COLO829 (cell line): ENCODE measurements at regions not wholly inside any gene's neighbourhood (a gene's known extent, or its start where the extent isn't known, plus 50 kb on each side); places are given as distances from the start of the nearest gene placed in this dataset.

Experiments used
- DNase-seq: peaks from one replicate; pipeline ENCODE4 v3.0.0; 2012; ENCODE audit warnings: low spot score

DNA sequence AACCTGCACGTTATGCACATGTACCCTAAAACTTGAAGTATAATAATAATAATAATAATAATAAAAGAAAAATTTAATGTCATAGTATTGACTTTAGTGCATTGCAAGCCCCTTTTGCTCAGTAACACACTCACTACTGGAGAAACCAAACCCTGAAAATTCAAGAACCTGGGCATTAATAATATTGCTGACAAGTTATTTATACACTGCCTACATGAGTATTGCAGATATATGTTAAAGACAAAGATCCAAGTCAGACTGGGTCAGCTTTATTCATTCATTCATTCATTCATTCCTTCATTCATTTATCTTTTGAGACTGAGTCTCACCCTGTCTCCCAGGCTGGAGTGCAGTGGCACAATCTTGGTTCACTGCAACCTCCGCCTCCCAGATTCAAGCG, 1711.2 kb downstream of the TP53TG3F start:
- DNase-seq, result no peak

DNA sequence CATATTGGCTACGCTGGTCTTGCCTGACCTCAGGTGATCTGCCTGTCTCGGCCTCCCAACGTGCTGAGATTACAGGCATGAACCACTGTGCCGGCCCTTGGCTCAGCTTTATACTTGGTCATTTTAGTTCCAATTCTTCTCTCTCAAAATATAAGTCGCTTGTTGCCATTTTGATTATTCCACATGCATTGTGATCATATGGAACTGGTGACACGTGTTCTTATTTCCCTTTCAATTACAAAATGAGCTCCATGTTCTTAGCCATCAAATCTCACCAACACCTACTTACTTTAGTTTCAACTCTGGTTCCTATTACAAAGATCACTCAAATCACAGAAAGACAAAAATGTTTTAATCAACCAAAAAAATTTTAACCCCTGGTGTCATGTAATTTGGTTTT, 1711.7 kb downstream of the TP53TG3F start:
- no peak for DNase-seq

DNA sequence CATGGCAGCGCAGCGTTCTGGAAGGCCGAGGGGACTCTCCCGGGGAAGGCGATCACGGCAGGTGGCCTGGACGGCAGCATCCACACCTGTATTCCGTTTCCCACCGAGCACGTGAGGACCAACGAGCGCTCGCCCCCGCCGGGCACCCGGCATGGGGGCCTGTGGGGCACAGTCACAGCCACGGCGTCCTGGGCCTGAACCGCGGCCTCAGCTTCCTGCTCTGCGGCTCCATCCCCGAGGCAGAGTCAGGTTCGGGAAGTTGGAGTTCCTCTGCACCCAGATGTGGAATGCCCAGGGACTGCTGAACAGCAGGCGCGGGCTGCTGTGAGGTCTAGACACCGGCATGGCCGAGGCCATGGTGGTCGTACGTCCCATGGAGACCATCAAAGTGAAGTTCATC, 1713.9 kb downstream of the TP53TG3F start:
- DNase-seq, result no peak

DNA sequence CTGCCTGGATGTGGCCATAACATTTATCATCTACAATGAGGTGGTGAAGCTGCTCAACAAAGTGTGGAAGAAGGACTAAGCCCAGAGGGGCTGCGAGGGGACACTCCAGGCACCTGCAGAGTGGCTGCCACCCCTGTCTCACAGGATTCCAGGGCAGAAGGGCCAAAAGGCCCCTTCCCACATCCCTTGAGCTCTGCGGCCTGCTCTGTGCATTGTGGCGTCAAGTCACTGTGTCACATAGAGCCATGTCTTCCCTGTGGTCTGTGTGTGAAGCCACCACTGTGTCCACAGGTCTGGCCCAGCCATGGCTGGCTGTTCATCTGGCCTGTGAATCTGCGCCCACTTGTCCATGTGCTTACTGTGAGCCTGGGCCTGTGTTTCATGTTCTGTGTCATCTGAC, 1714.6 kb downstream of the TP53TG3F start:
- no peak for DNase-seq

DNA sequence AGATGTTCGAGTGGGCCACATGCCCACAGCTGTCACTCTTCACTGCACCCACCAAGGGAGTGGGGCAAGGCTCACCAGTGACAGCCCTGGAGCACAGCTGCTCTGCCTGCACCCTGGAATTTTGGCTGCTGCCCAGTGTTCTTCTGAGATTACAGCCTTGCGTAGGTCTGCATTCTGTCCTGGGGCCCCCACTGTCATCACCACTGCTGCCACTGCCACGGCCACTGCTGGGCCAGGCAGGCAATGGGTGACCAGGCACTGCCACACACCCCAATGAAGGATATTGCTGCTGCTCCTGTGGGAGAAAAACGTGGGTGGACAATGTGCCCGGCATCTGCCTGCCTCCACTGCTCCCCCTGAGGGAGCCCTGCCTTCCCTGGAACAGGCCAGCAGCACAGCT, 1717.0 kb downstream of the TP53TG3F start:
- no peak for DNase-seq

- DNase-seq, result peak; percentile 8
Observed at GRCh38 chr16:35177851-35178250, 1718.4 kb downstream of the TP53TG3F start.

- no peak for DNase-seq
Observed at GRCh38 chr16:35180970-35181369, 1721.6 kb downstream of the TP53TG3F start.

GRCh38 chr16:35181422-35182030, 1722.1 kb downstream of the TP53TG3F start:
- no peak for DNase-seq

DNA sequence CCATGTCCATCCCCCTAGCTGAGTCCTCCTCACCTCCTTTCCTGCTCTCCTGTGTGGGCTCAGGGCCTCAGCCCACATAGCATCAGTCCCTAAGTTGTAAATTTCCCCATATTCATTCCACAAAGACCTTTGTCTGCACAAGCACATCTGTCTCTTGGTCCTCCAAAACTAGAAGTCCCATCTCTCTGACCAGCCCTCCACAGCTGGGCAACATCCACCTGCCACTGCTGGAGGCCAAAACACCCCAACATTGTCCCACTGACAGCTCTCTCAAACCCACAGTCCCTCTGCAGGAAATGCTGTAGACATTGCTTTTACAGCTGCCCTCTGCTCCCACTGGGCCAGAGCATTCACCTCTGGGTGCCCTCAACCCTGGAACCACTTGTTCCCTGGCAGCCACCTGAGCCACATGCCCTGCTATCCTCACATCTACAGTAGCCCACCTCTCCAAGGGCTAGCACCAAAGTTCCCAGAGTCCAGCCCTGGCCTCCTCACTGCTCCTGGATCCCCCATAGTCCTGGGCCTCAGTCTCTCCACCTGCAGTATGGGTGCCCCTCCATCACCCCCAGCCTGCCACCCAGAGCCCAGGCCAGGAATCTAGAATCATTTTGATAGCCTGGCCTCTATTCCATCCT, 1722.7 kb downstream of the TP53TG3F start:
- no peak for DNase-seq

DNA sequence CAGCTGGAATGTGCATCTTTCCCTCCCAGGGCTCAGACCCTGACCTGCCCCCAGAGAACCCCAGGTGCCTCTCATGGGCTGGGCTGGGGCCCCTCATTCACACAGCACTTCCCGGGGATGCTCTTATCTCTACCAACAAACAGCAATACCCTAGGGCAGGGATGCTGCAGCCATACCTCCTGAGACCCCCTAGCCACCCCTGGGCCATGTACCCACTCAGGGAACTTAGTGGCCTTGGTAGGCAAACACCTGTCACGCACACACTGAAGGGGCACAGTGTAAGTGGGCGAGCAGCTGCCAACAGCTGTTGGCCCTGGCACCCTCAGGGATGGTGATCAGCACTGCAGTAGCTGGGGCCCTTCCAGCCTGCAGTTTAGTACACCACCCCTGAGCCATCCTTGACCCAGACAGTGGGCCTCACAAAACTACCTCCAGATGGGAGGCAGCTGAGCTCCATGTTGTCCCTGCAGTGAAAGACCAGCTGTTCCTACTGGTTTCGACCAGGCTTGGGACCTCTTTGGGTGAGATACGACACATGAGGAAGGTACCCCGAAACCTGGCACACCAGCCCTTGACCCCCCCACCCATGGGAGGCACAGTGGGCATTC, 1723.6 kb downstream of the TP53TG3F start:
- DNase-seq, result no peak

- no peak for DNase-seq
Observed at GRCh38 chr16:35184356-35184870, 1725.0 kb downstream of the TP53TG3F start.

- no peak for DNase-seq
Observed at GRCh38 chr16:35185366-35186044, 1726.1 kb downstream of the TP53TG3F start.

GRCh38 chr16:35186045-35186759, 1726.8 kb downstream of the TP53TG3F start:
- DNase-seq, result no peak

- no peak for DNase-seq
Observed at GRCh38 chr16:35187665-35188225, 1728.3 kb downstream of the TP53TG3F start.

DNA sequence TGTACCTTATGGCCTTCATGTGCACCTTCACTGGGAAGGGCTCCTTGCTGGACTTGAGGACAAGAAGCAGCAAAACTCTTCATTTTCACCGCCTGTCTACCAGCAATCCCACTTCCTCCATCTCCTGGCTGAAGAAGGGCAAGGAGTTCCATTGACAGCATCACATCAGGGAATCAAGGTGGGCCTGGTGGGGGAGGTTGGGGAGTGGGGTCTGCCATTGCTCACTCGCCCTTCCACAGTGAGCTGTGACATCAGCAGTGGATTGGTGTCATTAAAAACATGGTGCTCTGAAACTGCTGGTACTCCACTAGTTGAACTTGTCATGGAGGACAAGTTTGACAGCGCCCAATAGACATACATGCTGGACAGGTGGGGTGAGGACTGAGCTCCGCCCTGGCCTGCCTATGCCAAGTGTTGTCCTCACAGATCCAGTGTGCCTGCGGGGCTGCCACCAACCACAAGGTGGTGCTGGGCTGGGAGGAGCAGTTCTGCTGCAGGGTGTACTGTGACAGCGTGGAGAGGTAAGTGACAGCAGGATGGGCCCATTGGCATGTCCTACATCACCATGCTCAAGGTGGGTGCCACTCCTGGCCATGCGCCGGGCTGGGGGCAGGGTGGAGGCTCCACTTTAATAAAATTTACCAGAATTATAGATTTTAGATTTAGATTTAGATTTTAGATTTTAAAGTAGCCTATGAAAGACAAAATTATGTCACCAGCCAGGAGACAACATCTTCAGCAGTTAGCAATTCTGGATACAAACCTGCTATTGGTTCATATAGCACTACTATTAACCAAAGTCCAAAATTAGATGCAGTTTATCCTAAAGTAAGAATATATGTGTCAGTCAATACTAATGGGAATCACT, 1729.1 kb downstream of the TP53TG3F start:
- DNase-seq, result peak; percentile 8

DNA sequence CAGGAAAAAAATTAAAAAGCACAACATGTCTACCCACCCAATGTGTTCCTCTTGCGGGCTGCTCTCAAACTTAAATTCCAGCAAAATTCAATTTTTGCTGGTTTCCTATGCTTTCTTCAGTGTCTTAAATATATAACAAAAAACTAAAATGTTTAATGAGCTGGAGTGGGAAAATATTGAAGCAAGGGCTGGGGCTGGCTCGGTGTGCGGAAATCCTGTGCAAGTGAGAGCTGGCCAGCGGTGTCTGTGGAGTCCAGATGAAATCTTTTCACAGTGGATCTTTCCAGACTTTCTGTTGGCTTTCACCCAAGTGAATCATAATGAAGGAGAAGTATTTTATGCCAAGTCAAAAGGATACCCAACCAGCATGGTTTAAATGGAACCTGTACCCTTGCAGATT, 1733.6 kb downstream of the TP53TG3F start:
- no peak for DNase-seq

DNA sequence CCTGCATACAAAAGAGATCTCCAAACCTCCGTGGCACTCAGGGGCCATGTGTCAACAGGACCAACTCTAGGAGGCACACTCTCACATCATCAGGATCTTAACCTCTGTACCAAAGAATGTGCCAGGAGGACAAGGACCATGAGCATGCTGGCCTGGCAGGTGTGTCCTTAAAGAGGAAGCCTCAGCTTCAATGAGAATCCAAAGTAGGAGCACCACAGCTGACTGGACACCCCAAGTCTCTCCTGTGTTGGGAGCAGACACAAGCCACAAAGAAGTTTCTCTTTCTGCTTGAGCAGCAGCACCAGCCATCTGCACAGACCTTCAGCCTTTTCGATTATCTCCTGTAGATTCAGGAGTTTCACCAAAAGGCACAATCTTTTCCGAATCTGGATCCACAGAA, 1734.5 kb downstream of the TP53TG3F start:
- DNase-seq, result no peak

- DNase-seq, result no peak
Observed at GRCh38 chr16:35194681-35195080, 1735.3 kb downstream of the TP53TG3F start.

- no peak for DNase-seq
Observed at GRCh38 chr16:35195173-35195863, 1735.9 kb downstream of the TP53TG3F start.

GRCh38 chr16:35195864-35196216, 1736.4 kb downstream of the TP53TG3F start:
- no peak for DNase-seq
